Nephron (organoid): ENCODE measurements at regions not wholly inside any gene's neighbourhood (a gene's known extent, or its start where the extent isn't known, plus 50 kb on each side); places are given as distances from the start of the nearest gene placed in this dataset.
A peak's percentile ranks its signal among the peaks of the same experiment; 100 is the strongest.

Experiments
- H3K27ac Mint-ChIP-seq, 3 experiments: 2 replicates each; pipeline ENCODE4 v1.8.0; 2020; ENCODE audit warnings: mixed read lengths in 3 of 3, mild to moderate bottlenecking in 2 of 3, moderate library complexity in 1 of 3
- H3K27me3 Mint-ChIP-seq: 2 replicates; pipeline ENCODE4 v1.8.0; 2021; ENCODE audit warnings: low read depth, mild to moderate bottlenecking, moderate library complexity, mixed read lengths
- H3K36me3 Mint-ChIP-seq: 2 replicates; pipeline ENCODE4 v1.8.0; 2020; ENCODE audit warnings: low read depth, mixed read lengths
- H3K4me1 Mint-ChIP-seq: 2 replicates; pipeline ENCODE4 v1.8.0; 2020; ENCODE audit warnings: mixed read lengths
- H3K4me3 Mint-ChIP-seq, 3 experiments: 2 replicates each; pipeline ENCODE4 v1.8.0; 2020; ENCODE audit warnings: mild to moderate bottlenecking in 3 of 3, mixed read lengths in 3 of 3, moderate library complexity in 2 of 3
- H3K9me3 Mint-ChIP-seq: 2 replicates; pipeline ENCODE4 v1.8.0; 2020; ENCODE audit warnings: mixed read lengths
- CTCF ChIP-seq, 3 experiments: fragments of 200-600 bp; sonication (generic); IDR thresholded peaks; one replicate each; pipeline ENCODE4 v1.5.0; 2021; ENCODE audit warnings: antibody characterized with exemption in 3 of 3; ENCODE audit not compliant: unreplicated experiment in 3 of 3

- peak; percentile 43 to 54 (median 49) for TF ChIP-seq CTCF (IDR thresholded peaks at IDR 0.05; ENCODE audit: unreplicated experiment in 3 of 3)
- H3K27me3 Mint-ChIP-seq = peaks cover 7% of the 10 kb centered on the region
- peak overlapping the region; percentile 93 to 98 (median 96) for H3K27ac Mint-ChIP-seq
- H3K4me3 Mint-ChIP-seq = peak overlapping the region; percentile 96 to 99 (median 97)
- H3K36me3 Mint-ChIP-seq = no peaks in the 10 kb centered on the region
- H3K9me3 Mint-ChIP-seq = peaks cover 4% of the 10 kb centered on the region
- peaks cover 9% of the 10 kb centered on the region for H3K4me1 Mint-ChIP-seq
These were observed 69.8 kb upstream of the PRSS16 start for GRCh38 chr6:27177485-27178406.

GRCh38 chr6:27178407-27178730 is 69.1 kb upstream of the PRSS16 start:
- no peak for TF ChIP-seq CTCF (IDR thresholded peaks at IDR 0.05; ENCODE audit: unreplicated experiment in 3 of 3)

GRCh38 chr6:27178860-27179259 is 68.6 kb upstream of the PRSS16 start:
- H3K9me3 Mint-ChIP-seq = peaks cover 4% of the 10 kb centered on the region
- peaks cover 9% of the 10 kb centered on the region for H3K4me1 Mint-ChIP-seq
- peak overlapping the region; percentile 90 to 96 (median 93) for H3K27ac Mint-ChIP-seq
- TF ChIP-seq CTCF (IDR thresholded peaks at IDR 0.05; ENCODE audit: unreplicated experiment in 3 of 3) = no peak
- H3K36me3 Mint-ChIP-seq = no peaks in the 10 kb centered on the region
- H3K27me3 Mint-ChIP-seq = peaks cover 7% of the 10 kb centered on the region
- peak overlapping the region; percentile 96 to 99 (median 97) for H3K4me3 Mint-ChIP-seq

More at GRCh38 chr6:27178407-27178730, 69.1 kb upstream of the PRSS16 start:
- peak overlapping the region; percentile 96 to 99 (median 97) for H3K4me3 Mint-ChIP-seq
- H3K36me3 Mint-ChIP-seq = no peaks in the 10 kb centered on the region
- H3K4me1 Mint-ChIP-seq = peaks cover 9% of the 10 kb centered on the region
- peaks cover 4% of the 10 kb centered on the region for H3K9me3 Mint-ChIP-seq
- H3K27ac Mint-ChIP-seq = peak overlapping the region; percentile 93 to 98 (median 96)
- peaks cover 7% of the 10 kb centered on the region for H3K27me3 Mint-ChIP-seq

- peaks cover 4% of the 10 kb centered on the region for H3K9me3 Mint-ChIP-seq
- H3K27ac Mint-ChIP-seq = no peak overlapping the region
- peaks cover 2% of the 10 kb centered on the region for H3K27me3 Mint-ChIP-seq
- no peak overlapping the region for H3K4me3 Mint-ChIP-seq
- TF ChIP-seq CTCF (IDR thresholded peaks at IDR 0.05; ENCODE audit: unreplicated experiment in 3 of 3) = no peak
- H3K36me3 Mint-ChIP-seq = no peaks in the 10 kb centered on the region
- peaks cover 11% of the 10 kb centered on the region for H3K4me1 Mint-ChIP-seq
These were observed 64.3 kb upstream of the PRSS16 start for GRCh38 chr6:27183060-27183832.

- H3K9me3 Mint-ChIP-seq = no peaks in the 10 kb centered on the region
- peaks cover 8% of the 10 kb centered on the region for H3K4me1 Mint-ChIP-seq
- peak overlapping the region; percentile 89 to 98 (median 96) for H3K27ac Mint-ChIP-seq
- no peaks in the 10 kb centered on the region for H3K36me3 Mint-ChIP-seq
- H3K4me3 Mint-ChIP-seq = peak overlapping the region; percentile 91 to 95 (median 91)
- no peaks in the 10 kb centered on the region for H3K27me3 Mint-ChIP-seq
- TF ChIP-seq CTCF (IDR thresholded peaks at IDR 0.05; ENCODE audit: unreplicated experiment in 3 of 3) = no peak
These were observed 60.1 kb upstream of the PRSS16 start for GRCh38 chr6:27187231-27188060.
